GM23248 (cell line): ENCODE measurements at regions not wholly inside any gene's neighbourhood (a gene's known extent, or its start where the extent isn't known, plus 50 kb on each side); places are given as distances from the start of the nearest gene placed in this dataset.

ENCODE experiments used
- EZH2 ChIP-seq: fragments of 200-600 bp; sonication (generic); IDR thresholded peaks from 2 replicates; pipeline ENCODE4 v1.6.1; 2018; ENCODE audit warnings: antibody characterized with exemption, mild to moderate bottlenecking; ENCODE audit not compliant: insufficient read depth, poor library complexity, severe bottlenecking
- EZH2phosphoT487 ChIP-seq: fragments of 200-600 bp; sonication (generic); IDR thresholded peaks from 2 replicates; pipeline ENCODE4 v1.6.1; 2018; ENCODE audit warnings: antibody characterized with exemption, moderate library complexity, mild to moderate bottlenecking, low read depth; ENCODE audit not compliant: insufficient read depth

DNA sequence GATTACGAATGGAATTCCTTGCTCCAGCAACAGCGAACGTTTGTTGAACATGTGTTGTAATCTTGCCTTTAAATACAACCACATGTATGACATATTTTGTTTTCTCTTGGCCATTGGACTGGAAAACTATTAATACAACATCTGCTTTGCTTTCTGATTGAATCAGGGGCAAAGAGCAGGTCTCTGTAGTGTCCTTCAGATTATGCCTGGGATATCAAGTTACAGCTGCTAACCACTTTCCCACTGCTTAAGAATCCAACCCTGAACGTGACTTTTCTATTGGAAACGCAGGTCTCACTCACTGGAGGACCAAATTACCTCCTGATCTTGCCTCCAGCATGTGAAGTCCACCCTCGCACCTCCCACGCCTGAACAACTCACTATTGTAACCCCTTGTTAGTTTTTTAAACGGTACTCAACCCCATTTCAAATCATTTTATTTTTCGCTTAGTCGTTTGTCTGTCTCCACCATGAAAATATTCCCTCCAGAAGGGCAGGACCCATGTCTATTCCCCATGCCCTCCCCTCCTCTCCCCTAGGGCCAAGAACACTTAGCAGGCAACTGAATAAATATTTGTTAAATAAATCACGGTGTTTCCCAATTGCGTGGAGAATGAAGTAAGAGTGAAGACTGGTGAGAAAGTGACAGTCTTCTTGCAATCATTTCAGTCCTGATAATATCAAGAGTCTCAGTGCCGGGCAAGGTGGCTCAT is 57.4 kb upstream of the MRTFB start:
- TF ChIP-seq EZH2 (no peak), EZH2phosphoT487 (peak; percentile 65; the same call in 1 of the 2 replicates)
